ENCODE measurements at regions not wholly inside any gene's neighbourhood (a gene's known extent, or its start where the extent isn't known, plus 50 kb on each side); places are given as distances from the start of the nearest gene placed in this dataset.
"Not testable (repeated sequence)": the region's sequence is repeated elsewhere in the genome, so short reads cannot be mapped to it uniquely, and the experiment has no call there.

DNA sequence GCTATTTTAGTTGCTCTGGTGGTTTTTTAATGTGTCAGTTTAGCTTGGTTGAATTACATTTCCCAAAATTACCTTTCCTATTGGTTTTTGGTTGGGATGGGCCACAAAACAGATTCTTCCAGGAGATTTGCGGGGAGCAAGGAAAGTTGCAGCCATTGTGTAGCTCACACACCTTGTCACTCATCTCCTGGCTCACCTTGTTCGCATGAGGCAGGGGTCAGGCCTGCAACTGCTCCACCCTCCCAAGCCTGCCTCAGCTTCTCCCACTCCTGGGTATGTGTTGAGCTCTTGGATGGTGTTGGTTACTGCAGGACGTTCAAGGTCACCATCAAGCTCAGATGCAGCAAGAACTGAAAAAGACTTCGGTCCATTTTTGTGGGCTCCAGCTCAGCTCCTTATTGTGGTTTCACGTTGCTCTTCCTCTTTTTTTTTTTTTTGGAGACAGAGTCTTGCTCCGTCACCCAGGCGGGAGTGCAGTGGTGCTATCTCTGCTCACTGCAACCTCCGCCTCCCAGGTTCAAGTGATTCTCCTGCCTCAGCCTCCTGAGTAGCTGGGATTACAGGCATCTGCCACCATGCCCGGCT lies 95.6 kb upstream of the METTL14 start:
- no peaks in the 10 kb centered on the region for H3K9me3 Mint-ChIP-seq
- DNase-seq (ENCODE audit: low spot score in 2 of 2, unreplicated experiment in 2 of 2) = no peak
- no peak overlapping the region for H3K27ac Mint-ChIP-seq
- peaks cover 14% of the 10 kb centered on the region for H3K4me1 Mint-ChIP-seq
- no peak overlapping the region for H3K4me3 Mint-ChIP-seq
- TF ChIP-seq, protein P1, sequence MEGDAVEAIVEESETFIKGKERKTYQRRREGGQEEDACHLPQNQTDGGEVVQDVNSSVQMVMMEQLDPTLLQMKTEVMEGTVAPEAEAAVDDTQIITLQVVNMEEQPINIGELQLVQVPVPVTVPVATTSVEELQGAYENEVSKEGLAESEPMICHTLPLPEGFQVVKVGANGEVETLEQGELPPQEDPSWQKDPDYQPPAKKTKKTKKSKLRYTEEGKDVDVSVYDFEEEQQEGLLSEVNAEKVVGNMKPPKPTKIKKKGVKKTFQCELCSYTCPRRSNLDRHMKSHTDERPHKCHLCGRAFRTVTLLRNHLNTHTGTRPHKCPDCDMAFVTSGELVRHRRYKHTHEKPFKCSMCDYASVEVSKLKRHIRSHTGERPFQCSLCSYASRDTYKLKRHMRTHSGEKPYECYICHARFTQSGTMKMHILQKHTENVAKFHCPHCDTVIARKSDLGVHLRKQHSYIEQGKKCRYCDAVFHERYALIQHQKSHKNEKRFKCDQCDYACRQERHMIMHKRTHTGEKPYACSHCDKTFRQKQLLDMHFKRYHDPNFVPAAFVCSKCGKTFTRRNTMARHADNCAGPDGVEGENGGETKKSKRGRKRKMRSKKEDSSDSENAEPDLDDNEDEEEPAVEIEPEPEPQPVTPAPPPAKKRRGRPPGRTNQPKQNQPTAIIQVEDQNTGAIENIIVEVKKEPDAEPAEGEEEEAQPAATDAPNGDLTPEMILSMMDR (IDR thresholded peaks at IDR 0.05; ENCODE audit: unreplicated experiment) = no peak
- no peaks in the 10 kb centered on the region for H3K36me3 Mint-ChIP-seq
- H3K27me3 Mint-ChIP-seq (ENCODE audit: low read depth) = peaks cover 22% of the 10 kb centered on the region

DNA sequence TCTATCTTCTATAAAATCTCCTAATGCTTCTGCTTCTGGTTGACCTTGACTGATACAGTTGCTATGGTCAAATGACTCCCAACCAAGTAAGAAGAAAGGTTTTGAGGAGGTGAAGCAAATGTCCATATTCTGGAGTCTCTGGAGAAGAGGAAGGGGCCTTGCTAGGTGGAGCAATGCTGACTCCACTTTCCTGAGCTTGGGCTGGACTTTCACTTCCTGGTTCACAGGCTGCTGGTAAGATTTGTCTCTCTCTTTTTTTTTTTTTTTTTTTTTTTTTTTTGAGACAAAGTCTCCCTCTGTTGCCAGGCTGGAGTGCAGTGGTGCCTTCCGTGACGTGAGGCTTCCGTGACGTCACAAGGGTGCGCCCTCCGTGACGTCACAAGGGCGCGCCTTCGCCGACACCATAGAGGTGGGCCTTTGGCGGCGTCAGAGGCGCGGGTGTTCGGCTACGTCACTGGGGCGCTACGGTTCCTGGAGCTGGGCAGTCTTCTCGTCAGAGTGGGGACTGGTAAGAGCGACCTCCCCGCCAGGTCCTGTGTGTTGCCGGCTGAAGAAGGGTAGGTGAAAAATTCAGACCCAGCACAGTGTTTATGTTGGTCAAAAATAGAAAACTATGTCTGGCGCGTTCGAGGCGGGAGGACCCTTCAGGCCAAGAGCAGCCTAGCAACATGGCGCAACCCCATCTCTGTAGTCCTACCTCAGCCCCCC lies 93.7 kb upstream of the METTL14 start:
- Mint-ChIP-seq H3K4me3 (peak overlapping the region; percentile 97), H3K27ac (peak overlapping the region; percentile 100), H3K27me3 (ENCODE audit: low read depth) (peaks cover 14% of the 10 kb centered on the region), H3K4me1 (peaks cover 10% of the 10 kb centered on the region)
- H3K36me3 Mint-ChIP-seq, H3K9me3 Mint-ChIP-seq: not testable (repeated sequence)
- DNase-seq (ENCODE audit: low spot score in 2 of 2, unreplicated experiment in 2 of 2) = peak; percentile 89 to 99

GRCh38 chr4:118592289-118592688 lies 92.9 kb upstream of the METTL14 start:
- not testable (repeated sequence) for H3K36me3 Mint-ChIP-seq; H3K27ac Mint-ChIP-seq; H3K9me3 Mint-ChIP-seq; DNase-seq (ENCODE audit: low spot score in 2 of 2, unreplicated experiment in 2 of 2)
- Mint-ChIP-seq H3K27me3 (ENCODE audit: low read depth) (peaks cover 14% of the 10 kb centered on the region), H3K4me3 (peak overlapping the region; percentile 97), H3K4me1 (peaks cover 10% of the 10 kb centered on the region)

- not testable (repeated sequence) for H3K9me3 Mint-ChIP-seq; H3K27ac Mint-ChIP-seq; DNase-seq (ENCODE audit: low spot score in 2 of 2, unreplicated experiment in 2 of 2); H3K36me3 Mint-ChIP-seq; H3K4me3 Mint-ChIP-seq; H3K27me3 Mint-ChIP-seq (ENCODE audit: low read depth)
- H3K4me1 Mint-ChIP-seq = peaks cover 10% of the 10 kb centered on the region
Measured at GRCh38 chr4:118595883-118596282, 89.3 kb upstream of the METTL14 start.

DNA sequence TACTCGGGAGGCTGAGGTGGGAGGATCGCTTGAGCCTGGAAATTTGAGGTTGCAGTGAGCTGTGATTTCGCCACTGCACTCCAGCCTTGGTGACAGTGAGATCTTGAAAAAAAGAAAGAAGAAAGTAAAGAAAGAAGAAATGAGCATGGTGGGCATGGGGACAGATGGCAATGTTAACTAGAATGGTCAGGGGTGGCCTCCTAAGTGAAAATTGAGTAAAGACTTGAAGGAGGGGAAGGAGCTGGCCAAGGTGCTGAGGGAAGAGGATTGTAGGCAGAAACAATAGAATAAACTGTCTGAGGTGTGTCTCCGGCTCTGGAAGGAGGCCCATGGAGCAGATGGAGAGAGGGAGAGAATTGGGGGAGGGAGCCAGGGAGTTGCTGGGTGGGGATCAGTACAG lies 60.1 kb upstream of the METTL14 start:
- H3K4me1 Mint-ChIP-seq; H3K27ac Mint-ChIP-seq; H3K27me3 Mint-ChIP-seq (ENCODE audit: low read depth); H3K9me3 Mint-ChIP-seq; H3K36me3 Mint-ChIP-seq; H3K4me3 Mint-ChIP-seq; DNase-seq (ENCODE audit: low spot score in 2 of 2, unreplicated experiment in 2 of 2): not testable (repeated sequence)

- not testable (repeated sequence) for H3K4me3 Mint-ChIP-seq; H3K9me3 Mint-ChIP-seq; H3K27ac Mint-ChIP-seq; H3K27me3 Mint-ChIP-seq (ENCODE audit: low read depth); DNase-seq (ENCODE audit: low spot score in 2 of 2, unreplicated experiment in 2 of 2); H3K4me1 Mint-ChIP-seq
- H3K36me3 Mint-ChIP-seq = peaks cover 17% of the 10 kb centered on the region
Measured at GRCh38 chr4:118629697-118630096, 55.5 kb upstream of the METTL14 start.

DNA sequence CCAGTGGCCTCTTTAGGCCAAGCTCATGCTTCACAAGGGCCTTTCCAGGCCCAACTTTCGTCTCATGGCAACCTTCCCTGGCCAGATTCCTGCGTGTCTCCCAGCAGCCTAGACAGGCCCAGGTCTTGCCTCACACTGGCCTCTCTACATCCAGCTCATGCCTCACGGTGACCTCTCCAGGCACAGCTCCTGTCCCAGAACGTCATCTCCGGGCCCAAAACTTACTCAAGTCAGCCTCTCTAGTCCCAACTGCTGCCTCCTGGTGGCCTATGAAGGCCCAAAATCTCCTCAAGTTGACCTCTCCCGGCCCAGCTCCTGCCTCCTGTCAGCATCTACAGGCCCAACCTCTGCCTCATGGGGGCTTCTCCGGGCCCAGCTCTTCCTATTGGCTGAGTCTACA lies 54.3 kb upstream of the METTL14 start:
- H3K9me3 Mint-ChIP-seq, H3K4me1 Mint-ChIP-seq: not testable (repeated sequence)

GRCh38 chr4:118631321-118632050 lies 53.7 kb upstream of the METTL14 start:
- H3K27me3 Mint-ChIP-seq (ENCODE audit: low read depth); H3K4me3 Mint-ChIP-seq; H3K4me1 Mint-ChIP-seq; H3K27ac Mint-ChIP-seq; DNase-seq (ENCODE audit: low spot score in 2 of 2, unreplicated experiment in 2 of 2); H3K9me3 Mint-ChIP-seq: not testable (repeated sequence)
- peaks cover 19% of the 10 kb centered on the region for H3K36me3 Mint-ChIP-seq

More for the DNA sequence above, 54.3 kb upstream of the METTL14 start:
- H3K4me3 Mint-ChIP-seq; H3K27me3 Mint-ChIP-seq (ENCODE audit: low read depth); H3K27ac Mint-ChIP-seq; DNase-seq (ENCODE audit: low spot score in 2 of 2, unreplicated experiment in 2 of 2): not testable (repeated sequence)
- H3K36me3 Mint-ChIP-seq = peaks cover 19% of the 10 kb centered on the region

DNA sequence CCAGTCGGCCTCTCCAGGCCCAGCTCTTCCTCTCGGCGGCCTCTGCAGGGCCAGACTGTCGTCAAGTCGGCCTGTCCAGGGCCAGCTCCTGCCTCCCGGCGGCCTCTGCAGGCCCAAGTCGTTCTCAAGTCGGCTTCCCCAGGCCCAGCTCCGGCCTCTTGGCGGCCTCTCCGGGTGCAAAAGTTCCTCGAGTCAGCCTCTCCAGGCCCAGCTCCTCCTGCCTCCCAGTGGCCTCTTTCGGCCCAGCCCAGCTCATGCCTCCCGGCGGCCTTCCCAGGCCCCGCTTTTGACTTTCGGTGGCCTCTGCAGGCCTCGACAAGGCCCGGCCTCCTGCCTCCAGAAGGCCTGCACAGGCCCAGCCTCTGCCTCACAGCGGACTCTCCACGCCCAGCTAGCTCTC lies 51.7 kb upstream of the METTL14 start:
- peaks cover 19% of the 10 kb centered on the region for H3K36me3 Mint-ChIP-seq
- not testable (repeated sequence) for H3K9me3 Mint-ChIP-seq; H3K4me1 Mint-ChIP-seq; DNase-seq (ENCODE audit: low spot score in 2 of 2, unreplicated experiment in 2 of 2); H3K27ac Mint-ChIP-seq; H3K27me3 Mint-ChIP-seq (ENCODE audit: low read depth); H3K4me3 Mint-ChIP-seq

DNA sequence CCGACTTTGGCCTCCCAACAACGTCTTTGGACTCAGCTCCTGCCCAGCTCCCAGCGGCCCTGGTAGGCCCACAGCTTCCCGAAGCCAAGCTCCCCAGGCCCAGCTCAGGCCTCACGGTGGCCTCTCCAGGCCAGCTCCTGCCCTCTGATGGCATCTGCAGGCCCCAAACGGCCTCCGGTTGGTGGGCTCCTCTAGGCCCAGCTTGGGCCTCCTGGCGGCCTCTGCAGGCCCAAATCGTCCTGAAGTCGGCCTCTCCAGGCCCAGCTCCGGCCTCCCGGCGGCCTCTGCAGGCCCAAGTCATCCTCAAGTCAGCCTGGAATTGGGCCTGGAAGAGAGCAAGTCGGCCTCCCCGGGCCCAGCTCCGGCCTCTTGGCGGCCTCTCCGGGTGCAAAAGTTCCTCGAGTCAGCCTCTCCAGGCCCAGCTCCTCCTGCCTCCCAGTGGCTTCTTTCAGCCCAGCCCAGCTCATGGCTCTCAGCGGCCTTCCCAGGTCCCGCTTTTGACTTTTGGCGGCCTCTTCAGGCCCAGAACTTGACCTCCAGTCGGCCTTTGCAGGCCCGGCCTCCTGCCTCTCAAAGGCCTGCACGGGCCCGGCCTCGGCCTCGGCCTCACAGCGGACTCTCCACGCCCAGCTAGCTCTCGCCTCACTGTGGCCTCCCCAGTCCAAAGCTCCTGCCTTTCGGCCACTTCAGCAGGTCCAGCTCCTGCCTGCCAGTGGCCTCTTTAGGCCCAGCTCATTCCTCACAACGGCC lies 50.9 kb upstream of the METTL14 start:
- not testable (repeated sequence) for H3K4me3 Mint-ChIP-seq; H3K27me3 Mint-ChIP-seq (ENCODE audit: low read depth); DNase-seq (ENCODE audit: low spot score in 2 of 2, unreplicated experiment in 2 of 2); H3K4me1 Mint-ChIP-seq; H3K9me3 Mint-ChIP-seq; H3K27ac Mint-ChIP-seq
- peaks cover 14% of the 10 kb centered on the region for H3K36me3 Mint-ChIP-seq

Measured in mesothelial cell of epicardium (in vitro differentiated cells).